M059J (cell line): ENCODE measurements at regions not wholly inside any gene's neighbourhood (a gene's known extent, or its start where the extent isn't known, plus 50 kb on each side); places are given as distances from the start of the nearest gene placed in this dataset.
"Not testable (repeated sequence)": the region's sequence is repeated elsewhere in the genome, so short reads cannot be mapped to it uniquely, and the experiment has no call there.

ENCODE experiments used
- DNase-seq: peaks from one replicate; pipeline ENCODE4 v3.0.0-alpha.2; 2012; ENCODE audit warnings: low read depth

- no peak for DNase-seq
Measured at GRCh38 chr7:87007038-87007437, 52.4 kb downstream of the ELAPOR2 start.

GRCh38 chr7:87004956-87005355, 54.5 kb downstream of the ELAPOR2 start:
- no peak for DNase-seq

- no peak for DNase-seq
Measured at GRCh38 chr7:87003872-87004798, 55.3 kb downstream of the ELAPOR2 start.

GRCh38 chr7:87001214-87001613, 58.2 kb downstream of the ELAPOR2 start:
- peak; percentile 8 for DNase-seq

GRCh38 chr7:87000344-87000743, 59.1 kb downstream of the ELAPOR2 start:
- no peak for DNase-seq

- DNase-seq: no peak
Measured at GRCh38 chr7:86999750-87000149, 59.7 kb downstream of the ELAPOR2 start.

- no peak for DNase-seq
Measured at GRCh38 chr7:86995814-86996213, 63.6 kb downstream of the ELAPOR2 start.

- no peak for DNase-seq
Measured at GRCh38 chr7:86995052-86995725, 64.3 kb downstream of the ELAPOR2 start.

- DNase-seq: no peak
Measured at GRCh38 chr7:86991771-86992191, 67.7 kb downstream of the ELAPOR2 start.

- DNase-seq: no peak
Measured at GRCh38 chr7:86991093-86991769, 68.2 kb downstream of the ELAPOR2 start.

- no peak for DNase-seq
Measured at GRCh38 chr7:86989407-86989806, 70.0 kb downstream of the ELAPOR2 start.

GRCh38 chr7:86987834-86988233, 71.6 kb downstream of the ELAPOR2 start:
- DNase-seq: not testable (repeated sequence)

- DNase-seq: not testable (repeated sequence)
Measured at GRCh38 chr7:86987358-86987757, 72.1 kb downstream of the ELAPOR2 start.

GRCh38 chr7:86985342-86985741, 74.1 kb downstream of the ELAPOR2 start:
- not testable (repeated sequence) for DNase-seq

GRCh38 chr7:86983654-86984053, 75.8 kb downstream of the ELAPOR2 start:
- DNase-seq: not testable (repeated sequence)

GRCh38 chr7:86981937-86982336, 77.5 kb downstream of the ELAPOR2 start:
- DNase-seq: not testable (repeated sequence)

GRCh38 chr7:86981127-86981526, 78.3 kb downstream of the ELAPOR2 start:
- no peak for DNase-seq

GRCh38 chr7:86980223-86980622, 79.2 kb downstream of the ELAPOR2 start:
- DNase-seq: no peak

- DNase-seq: no peak
Measured at GRCh38 chr7:86978808-86979506, 80.5 kb downstream of the ELAPOR2 start.

GRCh38 chr7:86976958-86977357, 82.5 kb downstream of the ELAPOR2 start:
- DNase-seq: no peak

GRCh38 chr7:86975914-86976313, 83.5 kb downstream of the ELAPOR2 start:
- DNase-seq: no peak

- no peak for DNase-seq
Measured at GRCh38 chr7:86975449-86975848, 84.0 kb downstream of the ELAPOR2 start.
